GM21528 (cell line): ENCODE measurements at regions not wholly inside any gene's neighbourhood (a gene's known extent, or its start where the extent isn't known, plus 50 kb on each side); places are given as distances from the start of the nearest gene placed in this dataset.
"Not testable (repeated sequence)": the region's sequence is repeated elsewhere in the genome, so short reads cannot be mapped to it uniquely, and the experiment has no call there.

Source experiments
- ATAC-seq: cut with Tn5 transposase; IDR thresholded peaks from one replicate; pipeline ENCODE4 v1.9.1; 2021; ENCODE audit warnings: mild to moderate bottlenecking, moderate library complexity; ENCODE audit not compliant: unreplicated experiment, low FRiP score

- ATAC-seq = no peak
Measured at GRCh38 chr10:60525716-60526585, 136.3 kb upstream of the ANK3 start.

GRCh38 chr10:60524541-60524940, 134.9 kb upstream of the ANK3 start:
- ATAC-seq = no peak

GRCh38 chr10:60523371-60523770, 133.7 kb upstream of the ANK3 start:
- ATAC-seq = not testable (repeated sequence)

- ATAC-seq = no peak
Measured at GRCh38 chr10:60522617-60523016, 132.9 kb upstream of the ANK3 start.

- no peak for ATAC-seq
Measured at GRCh38 chr10:60521974-60522405, 132.3 kb upstream of the ANK3 start.

- ATAC-seq = no peak
Measured at GRCh38 chr10:60518745-60519144, 129.1 kb upstream of the ANK3 start.

- ATAC-seq = no peak
Measured at GRCh38 chr10:60517805-60518204, 128.1 kb upstream of the ANK3 start.

- ATAC-seq = no peak
Measured at GRCh38 chr10:60513281-60513680, 123.6 kb upstream of the ANK3 start.

- ATAC-seq = no peak
Measured at GRCh38 chr10:60511477-60512229, 122.0 kb upstream of the ANK3 start.

- ATAC-seq = no peak
Measured at GRCh38 chr10:60508831-60509230, 119.2 kb upstream of the ANK3 start.

GRCh38 chr10:60508037-60508436, 118.4 kb upstream of the ANK3 start:
- no peak for ATAC-seq

- no peak for ATAC-seq
Measured at GRCh38 chr10:60502621-60503020, 112.9 kb upstream of the ANK3 start.

GRCh38 chr10:60498985-60499384, 109.3 kb upstream of the ANK3 start:
- ATAC-seq = no peak

- ATAC-seq = no peak
Measured at GRCh38 chr10:60497364-60497763, 107.7 kb upstream of the ANK3 start.

- ATAC-seq = no peak
Measured at GRCh38 chr10:60496181-60496580, 106.5 kb upstream of the ANK3 start.

GRCh38 chr10:60495338-60496055, 105.8 kb upstream of the ANK3 start:
- ATAC-seq = no peak

GRCh38 chr10:60494774-60495173, 105.1 kb upstream of the ANK3 start:
- no peak for ATAC-seq

GRCh38 chr10:60491162-60491561, 101.5 kb upstream of the ANK3 start:
- ATAC-seq = no peak

- ATAC-seq = no peak
Measured at GRCh38 chr10:60490013-60490412, 100.3 kb upstream of the ANK3 start.

GRCh38 chr10:60488111-60488669, 98.5 kb upstream of the ANK3 start:
- no peak for ATAC-seq

GRCh38 chr10:60487543-60487942, 97.9 kb upstream of the ANK3 start:
- no peak for ATAC-seq
